ENCODE measurements at regions not wholly inside any gene's neighbourhood (a gene's known extent, or its start where the extent isn't known, plus 50 kb on each side); places are given as distances from the start of the nearest gene placed in this dataset.

- Mint-ChIP-seq H3K4me1 (peaks cover 7% of the 10 kb centered on the region), H3K27me3 (ENCODE audit: low read depth) (peaks cover 3% of the 10 kb centered on the region), H3K9me3 (no peaks in the 10 kb centered on the region), H3K36me3 (ENCODE audit: low read depth) (no peaks in the 10 kb centered on the region), H3K27ac (ENCODE audit: unreplicated experiment) (no peak overlapping the region), H3K4me3 (no peak overlapping the region)
- no peak for TF ChIP-seq CTCF (conservative IDR thresholded peaks at IDR 0.05)
- no peak for DNase-seq (ENCODE audit: low read depth, low spot score)
These were observed 339.8 kb downstream of the FRK start for GRCh38 chr6:115720900-115721299.

- Mint-ChIP-seq H3K36me3 (ENCODE audit: low read depth) (no peaks in the 10 kb centered on the region), H3K4me3 (no peak overlapping the region), H3K27ac (ENCODE audit: unreplicated experiment) (no peak overlapping the region), H3K4me1 (peaks cover 10% of the 10 kb centered on the region), H3K9me3 (no peaks in the 10 kb centered on the region), H3K27me3 (ENCODE audit: low read depth) (no peaks in the 10 kb centered on the region)
- no peak for TF ChIP-seq CTCF (conservative IDR thresholded peaks at IDR 0.05)
- no peak for DNase-seq (ENCODE audit: low read depth, low spot score)
These were observed 343.2 kb downstream of the FRK start for GRCh38 chr6:115717472-115717871.

- DNase-seq (ENCODE audit: low read depth, low spot score): no peak
- TF ChIP-seq CTCF (conservative IDR thresholded peaks at IDR 0.05): no peak
- Mint-ChIP-seq H3K27ac (ENCODE audit: unreplicated experiment) (no peak overlapping the region), H3K27me3 (ENCODE audit: low read depth) (no peaks in the 10 kb centered on the region), H3K4me3 (no peak overlapping the region), H3K9me3 (no peaks in the 10 kb centered on the region), H3K4me1 (peaks cover 10% of the 10 kb centered on the region), H3K36me3 (ENCODE audit: low read depth) (no peaks in the 10 kb centered on the region)
These were observed 343.6 kb downstream of the FRK start for GRCh38 chr6:115717062-115717461.

- H3K27ac Mint-ChIP-seq (ENCODE audit: unreplicated experiment): no peak overlapping the region
- no peaks in the 10 kb centered on the region for H3K9me3 Mint-ChIP-seq
- no peak for DNase-seq (ENCODE audit: low read depth, low spot score)
- H3K4me1 Mint-ChIP-seq: peaks cover 3% of the 10 kb centered on the region
- no peaks in the 10 kb centered on the region for H3K36me3 Mint-ChIP-seq (ENCODE audit: low read depth)
- no peaks in the 10 kb centered on the region for H3K27me3 Mint-ChIP-seq (ENCODE audit: low read depth)
- H3K4me3 Mint-ChIP-seq: no peak overlapping the region
- TF ChIP-seq CTCF (conservative IDR thresholded peaks at IDR 0.05): no peak
These were observed 348.3 kb downstream of the FRK start for GRCh38 chr6:115712291-115712961.

GRCh38 chr6:115708850-115709249 is 351.8 kb downstream of the FRK start:
- peaks cover 3% of the 10 kb centered on the region for H3K4me1 Mint-ChIP-seq
- no peaks in the 10 kb centered on the region for H3K27me3 Mint-ChIP-seq (ENCODE audit: low read depth)
- no peak for DNase-seq (ENCODE audit: low read depth, low spot score)
- H3K4me3 Mint-ChIP-seq: no peak overlapping the region
- TF ChIP-seq CTCF (conservative IDR thresholded peaks at IDR 0.05): no peak
- no peaks in the 10 kb centered on the region for H3K9me3 Mint-ChIP-seq
- H3K27ac Mint-ChIP-seq (ENCODE audit: unreplicated experiment): no peak overlapping the region
- H3K36me3 Mint-ChIP-seq (ENCODE audit: low read depth): no peaks in the 10 kb centered on the region

All from neural crest cell (in vitro differentiated cells).